Heart left ventricle (tissue), 13 donors: ENCODE measurements at regions not wholly inside any gene's neighbourhood (a gene's known extent, or its start where the extent isn't known, plus 50 kb on each side); places are given as distances from the start of the nearest gene placed in this dataset.

Source experiments
- POLR2A ChIP-seq, 2 donors: fragments of 450-650 bp; IDR thresholded peaks; one replicate each; pipeline ENCODE4 v1.6.1; 2017; ENCODE audit warnings: antibody characterized with exemption in 2 of 2, mild to moderate bottlenecking in 2 of 2, moderate library complexity in 2 of 2
- TF ChIP-seq, protein P1 (sequence below), 12 donors: fragments of 200-600 bp; sonication (generic) in 4 of 12; IDR thresholded peaks; one replicate each; pipeline versions ENCODE4 v1.5.0 to v1.8.0; 2018 to 2022; ENCODE audit warnings: antibody characterized with exemption in 12 of 12, mild to moderate bottlenecking in 5 of 12
- donor health status: ischemic (EF 13 %, LVEDD 7.1; RV severe dilation, severe dysfunction).
- donor health status: DM: no; HTN: yes; CAD: no.
- donor health status: DM: no; HTN: no; CAD: no.
- donor health status: ischemic (EF 25% LVEDD 6.9; RV normal size, moderate dysfunction).
- donor health status: ischemic (EF 25% LVEDD 5.7; RV mildly dilated, moderate dysfunction).
- donor health status: ischemic (EF 35%, LVEDD 5.7; RV mildly dilated, moderate dysfunction).
- donor health status: nonischemic (EF 11% LVEDD 7.7; RV severe dilation, severe dysfunction).
- donor health status: DM: yes; HTN: yes; CAD: no.
- donor health status: PGD.
- donor health status: ischemic (EF 29% LVEDD 5.4; RV normal size, mild dysfunction).
- donor health status: nonischemic (EF 23%, LVEDD 6.1; RV moderate dilation, normal function).

DNA sequence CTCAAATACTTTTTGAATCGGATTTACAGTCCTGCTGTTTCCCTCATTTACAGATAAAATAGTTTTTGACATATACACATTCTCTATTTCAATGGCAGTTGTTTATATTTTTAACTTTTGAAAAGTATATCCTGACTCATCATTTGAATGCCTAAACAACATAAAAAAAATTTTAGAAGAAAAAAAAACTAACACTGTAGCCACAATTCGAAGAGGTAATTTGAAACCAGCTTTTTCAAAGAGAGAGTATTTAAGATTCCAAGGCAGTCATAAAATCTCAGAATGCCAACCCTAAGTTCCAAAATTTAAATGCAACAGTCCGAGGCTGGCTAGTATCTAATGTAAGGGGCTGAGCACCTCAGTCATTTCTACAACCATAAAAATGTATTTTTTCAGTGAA, 626.8 kb downstream of the DNAH5 start:
- TF ChIP-seq, protein P1, sequence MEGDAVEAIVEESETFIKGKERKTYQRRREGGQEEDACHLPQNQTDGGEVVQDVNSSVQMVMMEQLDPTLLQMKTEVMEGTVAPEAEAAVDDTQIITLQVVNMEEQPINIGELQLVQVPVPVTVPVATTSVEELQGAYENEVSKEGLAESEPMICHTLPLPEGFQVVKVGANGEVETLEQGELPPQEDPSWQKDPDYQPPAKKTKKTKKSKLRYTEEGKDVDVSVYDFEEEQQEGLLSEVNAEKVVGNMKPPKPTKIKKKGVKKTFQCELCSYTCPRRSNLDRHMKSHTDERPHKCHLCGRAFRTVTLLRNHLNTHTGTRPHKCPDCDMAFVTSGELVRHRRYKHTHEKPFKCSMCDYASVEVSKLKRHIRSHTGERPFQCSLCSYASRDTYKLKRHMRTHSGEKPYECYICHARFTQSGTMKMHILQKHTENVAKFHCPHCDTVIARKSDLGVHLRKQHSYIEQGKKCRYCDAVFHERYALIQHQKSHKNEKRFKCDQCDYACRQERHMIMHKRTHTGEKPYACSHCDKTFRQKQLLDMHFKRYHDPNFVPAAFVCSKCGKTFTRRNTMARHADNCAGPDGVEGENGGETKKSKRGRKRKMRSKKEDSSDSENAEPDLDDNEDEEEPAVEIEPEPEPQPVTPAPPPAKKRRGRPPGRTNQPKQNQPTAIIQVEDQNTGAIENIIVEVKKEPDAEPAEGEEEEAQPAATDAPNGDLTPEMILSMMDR (IDR thresholded peaks at IDR 0.05), result no peak
- no peak for TF ChIP-seq POLR2A (IDR thresholded peaks at IDR 0.05)
